Nephron progenitor cell (in vitro differentiated cells): ENCODE measurements at regions not wholly inside any gene's neighbourhood (a gene's known extent, or its start where the extent isn't known, plus 50 kb on each side); places are given as distances from the start of the nearest gene placed in this dataset.
"Not testable (repeated sequence)": the region's sequence is repeated elsewhere in the genome, so short reads cannot be mapped to it uniquely, and the experiment has no call there.

Experiments
- DNase-seq: peaks from one replicate; pipeline ENCODE4 v3.0.0; 2021
- H3K27ac Mint-ChIP-seq: 2 replicates; pipeline ENCODE4 v1.8.0; 2021; ENCODE audit warnings: mild to moderate bottlenecking, moderate library complexity, mixed read lengths
- H3K27me3 Mint-ChIP-seq: 2 replicates; pipeline ENCODE4 v1.8.0; 2021; ENCODE audit warnings: mild to moderate bottlenecking, low read depth, mixed read lengths; ENCODE audit not compliant: poor library complexity
- H3K36me3 Mint-ChIP-seq: 2 replicates; pipeline ENCODE4 v1.8.0; 2021; ENCODE audit warnings: low read depth, mixed read lengths
- H3K4me1 Mint-ChIP-seq: 2 replicates; pipeline ENCODE4 v1.8.0; 2021; ENCODE audit warnings: mixed read lengths
- H3K4me3 Mint-ChIP-seq: 2 replicates; pipeline ENCODE4 v1.8.0; 2021; ENCODE audit warnings: mild to moderate bottlenecking, moderate library complexity, mixed read lengths
- H3K9me3 Mint-ChIP-seq: 2 replicates; pipeline ENCODE4 v1.8.0; 2021; ENCODE audit warnings: mild to moderate bottlenecking, moderate library complexity, mixed read lengths
- TF ChIP-seq, protein P1 (sequence below): fragments of 200-600 bp; sonication (generic); IDR thresholded peaks from 2 replicates; pipeline ENCODE4 v1.5.0; 2021; ENCODE audit warnings: antibody characterized with exemption

DNA sequence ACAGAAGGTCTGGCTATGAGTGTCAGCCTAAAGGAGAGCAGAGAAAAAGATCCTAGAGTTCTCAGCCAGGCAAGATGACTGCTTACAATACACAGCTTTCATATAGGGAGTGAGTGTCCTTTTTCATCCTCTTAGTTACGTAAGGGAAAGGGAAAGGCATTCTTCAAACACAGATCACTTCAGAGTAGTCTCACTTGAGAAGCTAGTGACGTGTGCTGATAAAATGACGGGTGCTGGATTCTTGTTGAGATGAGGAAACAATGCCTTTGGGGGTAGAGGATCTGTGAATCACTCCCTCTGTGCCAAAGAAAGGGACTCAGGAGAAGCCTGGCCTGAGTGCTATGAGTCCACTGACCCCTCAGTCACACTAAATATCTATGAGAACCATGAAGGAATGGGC, 117.3 kb downstream of the QRSL1 start:
- DNase-seq: no peak
- H3K4me3 Mint-ChIP-seq: no peak overlapping the region
- H3K27me3 Mint-ChIP-seq: no peaks in the 10 kb centered on the region
- TF ChIP-seq, protein P1, sequence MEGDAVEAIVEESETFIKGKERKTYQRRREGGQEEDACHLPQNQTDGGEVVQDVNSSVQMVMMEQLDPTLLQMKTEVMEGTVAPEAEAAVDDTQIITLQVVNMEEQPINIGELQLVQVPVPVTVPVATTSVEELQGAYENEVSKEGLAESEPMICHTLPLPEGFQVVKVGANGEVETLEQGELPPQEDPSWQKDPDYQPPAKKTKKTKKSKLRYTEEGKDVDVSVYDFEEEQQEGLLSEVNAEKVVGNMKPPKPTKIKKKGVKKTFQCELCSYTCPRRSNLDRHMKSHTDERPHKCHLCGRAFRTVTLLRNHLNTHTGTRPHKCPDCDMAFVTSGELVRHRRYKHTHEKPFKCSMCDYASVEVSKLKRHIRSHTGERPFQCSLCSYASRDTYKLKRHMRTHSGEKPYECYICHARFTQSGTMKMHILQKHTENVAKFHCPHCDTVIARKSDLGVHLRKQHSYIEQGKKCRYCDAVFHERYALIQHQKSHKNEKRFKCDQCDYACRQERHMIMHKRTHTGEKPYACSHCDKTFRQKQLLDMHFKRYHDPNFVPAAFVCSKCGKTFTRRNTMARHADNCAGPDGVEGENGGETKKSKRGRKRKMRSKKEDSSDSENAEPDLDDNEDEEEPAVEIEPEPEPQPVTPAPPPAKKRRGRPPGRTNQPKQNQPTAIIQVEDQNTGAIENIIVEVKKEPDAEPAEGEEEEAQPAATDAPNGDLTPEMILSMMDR: no peak
- no peak overlapping the region for H3K27ac Mint-ChIP-seq
- peaks cover 26% of the 10 kb centered on the region for H3K4me1 Mint-ChIP-seq
- peaks cover 23% of the 10 kb centered on the region for H3K9me3 Mint-ChIP-seq
- H3K36me3 Mint-ChIP-seq: peaks cover 4% of the 10 kb centered on the region

DNA sequence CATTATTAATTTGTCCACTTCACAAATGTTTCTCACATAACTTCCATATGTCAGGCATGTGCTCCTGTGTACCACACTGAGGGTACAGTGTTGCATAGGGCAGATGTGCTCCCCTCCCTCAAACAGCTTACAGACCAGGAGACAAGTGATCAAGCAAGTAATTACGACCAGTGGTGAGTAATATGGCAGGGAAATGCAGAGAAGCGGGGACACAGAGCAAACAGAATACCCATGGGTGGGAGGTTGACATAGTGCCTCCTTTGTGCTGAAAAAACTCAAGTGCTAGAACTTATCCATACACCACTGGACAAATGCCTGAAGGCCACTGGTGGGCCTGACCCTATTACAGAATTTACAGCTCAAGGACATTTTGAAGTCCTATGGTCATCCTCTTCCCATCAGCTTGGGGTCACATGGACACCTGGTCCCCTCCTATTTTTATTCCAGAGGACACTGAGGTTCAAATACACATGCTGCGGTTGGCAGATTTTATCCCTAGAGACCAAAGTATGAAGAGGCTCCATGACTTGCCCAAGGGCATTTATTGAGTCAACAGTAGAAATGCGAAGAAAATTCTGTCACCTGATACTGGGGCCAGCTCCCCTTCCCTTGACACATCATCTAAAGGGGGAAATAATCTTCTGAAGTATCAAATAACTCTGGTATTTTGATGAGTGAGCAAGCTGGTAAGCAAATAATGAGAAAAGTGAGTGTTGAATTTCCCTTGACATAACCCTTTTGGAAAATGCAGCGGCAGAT, 116.6 kb downstream of the QRSL1 start:
- Mint-ChIP-seq H3K27me3 (no peaks in the 10 kb centered on the region), H3K4me3 (no peak overlapping the region), H3K36me3 (peaks cover 4% of the 10 kb centered on the region), H3K27ac (no peak overlapping the region), H3K9me3 (peaks cover 23% of the 10 kb centered on the region), H3K4me1 (peaks cover 26% of the 10 kb centered on the region)
- TF ChIP-seq, protein P1: no peak
- no peak for DNase-seq

DNA sequence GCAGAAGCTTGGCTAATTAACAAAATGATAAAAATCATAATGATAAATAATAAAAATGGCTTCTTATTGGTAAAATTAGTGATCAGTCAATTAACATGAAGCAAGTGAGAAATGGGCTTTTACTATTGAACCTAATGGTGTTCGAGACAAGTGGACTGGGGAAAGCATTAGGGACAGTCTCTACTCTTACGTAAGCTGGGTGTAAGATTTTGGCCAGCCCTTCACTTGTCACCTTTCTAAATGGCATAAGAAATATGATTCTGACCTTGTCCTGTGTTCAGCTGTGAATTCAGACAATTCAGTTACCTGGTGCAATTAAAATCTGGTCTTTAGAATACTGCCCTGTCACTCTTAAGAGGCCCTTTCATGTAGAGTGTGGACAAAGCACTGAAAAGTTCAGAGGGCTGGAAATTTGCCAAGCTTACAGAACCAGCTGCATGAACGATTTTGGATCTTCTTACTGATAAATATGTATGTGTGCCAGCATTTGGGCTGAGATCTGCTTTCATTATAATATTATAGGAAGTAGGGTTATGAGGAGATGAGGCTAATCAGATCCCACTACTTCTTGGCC, 115.9 kb downstream of the QRSL1 start:
- Mint-ChIP-seq H3K27ac (no peak overlapping the region), H3K9me3 (peaks cover 23% of the 10 kb centered on the region)

DNA sequence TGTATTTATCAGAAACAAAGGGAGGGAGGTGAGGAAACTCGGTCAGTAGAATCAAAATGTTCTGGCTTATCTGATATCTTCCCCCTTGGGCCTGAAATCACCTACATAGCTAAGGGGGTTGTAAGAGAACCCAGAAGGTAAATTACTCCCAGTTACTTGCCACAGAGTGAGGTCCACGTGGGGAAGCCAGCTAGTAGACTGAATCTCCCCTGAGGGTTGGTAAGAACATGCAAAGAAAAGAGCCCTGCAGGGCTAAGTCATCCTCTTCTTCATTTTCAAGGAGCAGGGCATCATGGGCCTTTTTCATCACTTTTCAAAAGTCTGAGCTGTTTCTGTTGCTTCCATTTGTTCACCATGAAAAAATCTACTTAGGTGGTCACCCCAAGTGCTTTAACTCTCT, 115.4 kb downstream of the QRSL1 start:
- H3K27ac Mint-ChIP-seq: no peak overlapping the region
- TF ChIP-seq, protein P1: no peak
- H3K36me3 Mint-ChIP-seq: peaks cover 4% of the 10 kb centered on the region
- H3K4me1 Mint-ChIP-seq: peaks cover 19% of the 10 kb centered on the region
- H3K27me3 Mint-ChIP-seq: no peaks in the 10 kb centered on the region
- H3K9me3 Mint-ChIP-seq: peaks cover 23% of the 10 kb centered on the region
- no peak overlapping the region for H3K4me3 Mint-ChIP-seq
- DNase-seq: no peak

More for the DNA sequence above, 115.9 kb downstream of the QRSL1 start:
- no peaks in the 10 kb centered on the region for H3K27me3 Mint-ChIP-seq
- H3K4me1 Mint-ChIP-seq: peaks cover 19% of the 10 kb centered on the region
- no peak for DNase-seq
- no peak overlapping the region for H3K4me3 Mint-ChIP-seq
- H3K36me3 Mint-ChIP-seq: peaks cover 4% of the 10 kb centered on the region
- TF ChIP-seq, protein P1: no peak

DNA sequence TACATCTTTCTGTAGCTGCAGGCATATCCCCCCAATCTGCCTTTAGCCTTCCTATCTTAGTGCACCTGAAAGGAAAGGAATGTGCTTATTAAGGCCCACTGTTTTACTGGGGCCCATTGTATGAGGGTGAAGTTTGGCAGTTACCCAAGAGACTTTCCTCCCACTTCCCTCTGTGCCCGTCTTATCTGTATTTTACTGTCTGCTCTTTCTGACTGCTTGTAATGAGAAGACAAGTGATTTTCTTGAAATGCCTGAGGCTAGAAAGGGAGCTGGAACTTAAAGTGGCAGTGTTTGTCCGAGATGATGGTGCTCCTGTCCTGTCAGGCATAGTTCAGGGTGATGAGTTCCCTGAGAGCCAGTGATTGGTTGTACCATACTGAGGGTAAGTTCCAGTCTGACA, 114.7 kb downstream of the QRSL1 start:
- peaks cover 20% of the 10 kb centered on the region for H3K4me1 Mint-ChIP-seq

DNA sequence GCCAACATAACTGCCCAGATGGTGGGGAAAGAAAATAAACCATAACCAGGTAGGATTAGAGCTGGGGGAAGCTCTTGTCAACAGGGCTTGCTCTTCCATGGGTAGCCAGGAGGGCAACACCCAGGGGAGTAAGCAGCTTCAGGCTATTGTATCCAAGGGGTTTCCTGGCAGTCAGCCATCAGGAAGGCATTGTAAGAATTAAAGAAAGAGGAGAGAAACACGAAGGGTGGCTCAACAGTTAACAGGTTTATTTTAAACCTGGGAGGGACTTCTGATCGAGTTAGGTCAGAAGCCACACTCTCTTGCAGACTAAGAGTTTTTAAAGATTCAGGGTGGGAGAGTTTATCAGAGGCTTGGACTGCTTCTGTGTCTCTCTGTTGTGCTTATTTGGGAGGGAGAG, 114.2 kb downstream of the QRSL1 start:
- no peak overlapping the region for H3K4me3 Mint-ChIP-seq

More for the DNA sequence above, 114.7 kb downstream of the QRSL1 start:
- H3K27me3 Mint-ChIP-seq, H3K4me3 Mint-ChIP-seq, H3K36me3 Mint-ChIP-seq, H3K27ac Mint-ChIP-seq, DNase-seq: not testable (repeated sequence)
- peaks cover 23% of the 10 kb centered on the region for H3K9me3 Mint-ChIP-seq

More for the DNA sequence above, 114.2 kb downstream of the QRSL1 start:
- Mint-ChIP-seq H3K9me3 (peaks cover 23% of the 10 kb centered on the region), H3K27ac (no peak overlapping the region), H3K4me1 (peaks cover 18% of the 10 kb centered on the region), H3K36me3 (peaks cover 4% of the 10 kb centered on the region), H3K27me3 (no peaks in the 10 kb centered on the region)
- no peak for DNase-seq
- TF ChIP-seq, protein P1: no peak
